Endothelial cell (in vitro differentiated cells): ENCODE measurements at regions not wholly inside any gene's neighbourhood (a gene's known extent, or its start where the extent isn't known, plus 50 kb on each side); places are given as distances from the start of the nearest gene placed in this dataset.

ENCODE experiments used
- DNase-seq: peaks from one replicate; pipeline ENCODE4 v3.0.0; 2021; ENCODE audit warnings: low spot score
- H3K27ac Mint-ChIP-seq: one replicate; pipeline ENCODE4 v1.8.0; 2021; ENCODE audit warnings: mixed read lengths, inconsistent platforms; ENCODE audit not compliant: unreplicated experiment
- H3K27me3 Mint-ChIP-seq: one replicate; pipeline ENCODE4 v1.8.0; 2021; ENCODE audit warnings: mild to moderate bottlenecking, moderate library complexity, mixed read lengths, inconsistent platforms; ENCODE audit not compliant: unreplicated experiment
- H3K36me3 Mint-ChIP-seq: one replicate; pipeline ENCODE4 v1.8.0; 2021; ENCODE audit warnings: mild to moderate bottlenecking, low read depth, mixed read lengths, inconsistent platforms; ENCODE audit not compliant: unreplicated experiment
- H3K4me1 Mint-ChIP-seq: one replicate; pipeline ENCODE4 v1.8.0; 2021; ENCODE audit warnings: mild to moderate bottlenecking, mixed read lengths, inconsistent platforms; ENCODE audit not compliant: unreplicated experiment
- H3K4me3 Mint-ChIP-seq: one replicate; pipeline ENCODE4 v1.8.0; 2021; ENCODE audit warnings: mild to moderate bottlenecking, mixed read lengths, inconsistent platforms; ENCODE audit not compliant: unreplicated experiment
- H3K9me3 Mint-ChIP-seq: one replicate; pipeline ENCODE4 v1.8.0; 2021; ENCODE audit warnings: mixed read lengths, inconsistent platforms; ENCODE audit not compliant: unreplicated experiment
- CTCF ChIP-seq: fragments of 200-600 bp; sonication (generic); IDR thresholded peaks from one replicate; pipeline ENCODE4 v1.5.0; 2021; ENCODE audit warnings: antibody characterized with exemption; ENCODE audit not compliant: unreplicated experiment

GRCh38 chr11:13800901-13801300, 132.4 kb downstream of the FAR1 start:
- Mint-ChIP-seq H3K4me1 (no peaks in the 10 kb centered on the region), H3K4me3 (no peak overlapping the region), H3K9me3 (no peaks in the 10 kb centered on the region), H3K27ac (no peak overlapping the region), H3K27me3 (no peaks in the 10 kb centered on the region), H3K36me3 (no peaks in the 10 kb centered on the region)
- DNase-seq = no peak
- no peak for TF ChIP-seq CTCF

- no peaks in the 10 kb centered on the region for H3K36me3 Mint-ChIP-seq
- no peak for DNase-seq
- no peak overlapping the region for H3K27ac Mint-ChIP-seq
- peaks cover 1% of the 10 kb centered on the region for H3K27me3 Mint-ChIP-seq
- no peaks in the 10 kb centered on the region for H3K4me1 Mint-ChIP-seq
- no peak for TF ChIP-seq CTCF
- no peaks in the 10 kb centered on the region for H3K9me3 Mint-ChIP-seq
- H3K4me3 Mint-ChIP-seq = no peak overlapping the region
Measured at GRCh38 chr11:13818325-13818724, 144.2 kb upstream of the SPON1 start.

- no peak for TF ChIP-seq CTCF
- peaks cover 1% of the 10 kb centered on the region for H3K27me3 Mint-ChIP-seq
- H3K36me3 Mint-ChIP-seq = no peaks in the 10 kb centered on the region
- H3K9me3 Mint-ChIP-seq = no peaks in the 10 kb centered on the region
- DNase-seq = no peak
- no peak overlapping the region for H3K4me3 Mint-ChIP-seq
- H3K4me1 Mint-ChIP-seq = no peaks in the 10 kb centered on the region
- no peak overlapping the region for H3K27ac Mint-ChIP-seq
Measured at GRCh38 chr11:13826505-13827278, 135.8 kb upstream of the SPON1 start.

- Mint-ChIP-seq H3K4me3 (no peak overlapping the region), H3K27me3 (no peaks in the 10 kb centered on the region), H3K9me3 (no peaks in the 10 kb centered on the region), H3K27ac (no peak overlapping the region), H3K36me3 (no peaks in the 10 kb centered on the region), H3K4me1 (peaks cover 5% of the 10 kb centered on the region)
- TF ChIP-seq CTCF = no peak
- DNase-seq = no peak
Measured at GRCh38 chr11:13831696-13832095, 130.8 kb upstream of the SPON1 start.

- H3K27ac Mint-ChIP-seq = no peak overlapping the region
- no peaks in the 10 kb centered on the region for H3K36me3 Mint-ChIP-seq
- H3K4me1 Mint-ChIP-seq = peaks cover 10% of the 10 kb centered on the region
- peak; percentile 58 for DNase-seq
- peak; percentile 72 for TF ChIP-seq CTCF
- no peaks in the 10 kb centered on the region for H3K27me3 Mint-ChIP-seq
- no peak overlapping the region for H3K4me3 Mint-ChIP-seq
- H3K9me3 Mint-ChIP-seq = no peaks in the 10 kb centered on the region
Measured at GRCh38 chr11:13834463-13834862, 128.1 kb upstream of the SPON1 start.
